ENCODE measurements at regions not wholly inside any gene's neighbourhood (a gene's known extent, or its start where the extent isn't known, plus 50 kb on each side); places are given as distances from the start of the nearest gene placed in this dataset.

GRCh38 chr2:226050822-226051221 is 651.3 kb downstream of the NYAP2 start:
- no peak for TF ChIP-seq CTCF (IDR thresholded peaks at IDR 0.05; ENCODE audit: insufficient read depth, low read length, poor library complexity, severe bottlenecking)

GRCh38 chr2:226048611-226049010 is 649.1 kb downstream of the NYAP2 start:
- no peak for DNase-seq (ENCODE audit: extremely low read depth, insufficient read length)
- Histone ChIP-seq H3K36me3 (ENCODE audit: control insufficient read depth, insufficient read depth, low read length) (no peaks in the 10 kb centered on the region), H3K27me3 (replicated peaks; ENCODE audit: control insufficient read depth, insufficient read depth, low read length) (no peaks in the 10 kb centered on the region), H3K4me3 (replicated peaks; ENCODE audit: low read depth, low read length) (no peak overlapping the region)
- TF ChIP-seq CTCF (IDR thresholded peaks at IDR 0.05; ENCODE audit: insufficient read depth, low read length, poor library complexity, severe bottlenecking), result no peak

More at GRCh38 chr2:226050822-226051221, 651.3 kb downstream of the NYAP2 start:
- H3K27me3 ChIP-seq (replicated peaks; ENCODE audit: control insufficient read depth, insufficient read depth, low read length), result no peaks in the 10 kb centered on the region
- no peak overlapping the region for H3K4me3 ChIP-seq (replicated peaks; ENCODE audit: low read depth, low read length)
- DNase-seq (ENCODE audit: extremely low read depth, insufficient read length), result no peak
- H3K36me3 ChIP-seq (ENCODE audit: control insufficient read depth, insufficient read depth, low read length), result no peaks in the 10 kb centered on the region

- no peak for TF ChIP-seq CTCF (IDR thresholded peaks at IDR 0.05; ENCODE audit: insufficient read depth, low read length, poor library complexity, severe bottlenecking)
- Histone ChIP-seq H3K27me3 (replicated peaks; ENCODE audit: control insufficient read depth, insufficient read depth, low read length) (no peaks in the 10 kb centered on the region), H3K36me3 (ENCODE audit: control insufficient read depth, insufficient read depth, low read length) (no peaks in the 10 kb centered on the region), H3K4me3 (replicated peaks; ENCODE audit: low read depth, low read length) (no peak overlapping the region)
- DNase-seq (ENCODE audit: extremely low read depth, insufficient read length), result no peak
Measured at GRCh38 chr2:226045080-226045479, 645.6 kb downstream of the NYAP2 start.

- no peak overlapping the region for H3K4me3 ChIP-seq (replicated peaks; ENCODE audit: low read depth, low read length)
- no peaks in the 10 kb centered on the region for H3K27me3 ChIP-seq (replicated peaks; ENCODE audit: control insufficient read depth, insufficient read depth, low read length)
- no peak for TF ChIP-seq CTCF (IDR thresholded peaks at IDR 0.05; ENCODE audit: insufficient read depth, low read length, poor library complexity, severe bottlenecking)
- H3K36me3 ChIP-seq (ENCODE audit: control insufficient read depth, insufficient read depth, low read length), result no peaks in the 10 kb centered on the region
- DNase-seq (ENCODE audit: extremely low read depth, insufficient read length), result no peak
Measured at GRCh38 chr2:226040344-226040900, 640.9 kb downstream of the NYAP2 start.

- Histone ChIP-seq H3K27me3 (replicated peaks; ENCODE audit: control insufficient read depth, insufficient read depth, low read length) (no peaks in the 10 kb centered on the region), H3K4me3 (replicated peaks; ENCODE audit: low read depth, low read length) (no peak overlapping the region), H3K36me3 (ENCODE audit: control insufficient read depth, insufficient read depth, low read length) (no peaks in the 10 kb centered on the region)
- DNase-seq (ENCODE audit: extremely low read depth, insufficient read length), result no peak
- no peak for TF ChIP-seq CTCF (IDR thresholded peaks at IDR 0.05; ENCODE audit: insufficient read depth, low read length, poor library complexity, severe bottlenecking)
Measured at GRCh38 chr2:226037526-226037925, 638.0 kb downstream of the NYAP2 start.

Measured in GM06990 (cell line).